Endodermal cell (in vitro differentiated cells): ENCODE measurements at regions not wholly inside any gene's neighbourhood (a gene's known extent, or its start where the extent isn't known, plus 50 kb on each side); places are given as distances from the start of the nearest gene placed in this dataset.

ENCODE experiments used
- DNase-seq: peaks from one replicate; pipeline ENCODE4 v3.0.0-alpha.2; 2017
- H3K27ac ChIP-seq: 2 replicates; pipeline ENCODE4 v1.5.1; 2013; ENCODE audit warnings: mild to moderate bottlenecking, low read depth, low read length, moderate library complexity
- H3K27me3 ChIP-seq: 2 replicates; pipeline ENCODE4 v1.6.1; 2013; ENCODE audit warnings: mild to moderate bottlenecking, low read length, moderate library complexity; ENCODE audit not compliant: insufficient read depth, control insufficient read depth, poor library complexity, severe bottlenecking
- H3K36me3 ChIP-seq: 2 replicates; pipeline ENCODE4 v1.7.0; 2013; ENCODE audit warnings: mild to moderate bottlenecking, low read length, moderate library complexity; ENCODE audit not compliant: control insufficient read depth, insufficient read depth
- H3K4me1 ChIP-seq: one replicate; pipeline ENCODE4 v1.7.0; 2013; ENCODE audit warnings: low read length; ENCODE audit not compliant: control insufficient read depth, insufficient read depth
- H3K4me3 ChIP-seq: 2 replicates; pipeline ENCODE4 v1.5.1; 2013; ENCODE audit warnings: mild to moderate bottlenecking, low read length, moderate library complexity
- H3K9ac ChIP-seq: 2 replicates; pipeline ENCODE4 v1.6.1; 2013; ENCODE audit warnings: mild to moderate bottlenecking, low read length, moderate library complexity; ENCODE audit not compliant: poor library complexity, severe bottlenecking; ENCODE audit errors: extremely low read depth
- H3K9me3 ChIP-seq: 2 replicates; pipeline ENCODE4 v1.6.1; 2013; ENCODE audit warnings: mild to moderate bottlenecking, low read length, moderate library complexity; ENCODE audit not compliant: control insufficient read depth
- H3K27ac Mint-ChIP-seq: 2 replicates; pipeline ENCODE4 v1.8.0; 2020; ENCODE audit warnings: mixed read lengths
- H3K27me3 Mint-ChIP-seq: 2 replicates; pipeline ENCODE4 v1.8.0; 2021; ENCODE audit warnings: mild to moderate bottlenecking, mixed read lengths; ENCODE audit not compliant: insufficient read depth
- H3K36me3 Mint-ChIP-seq: 2 replicates; pipeline ENCODE4 v1.8.0; 2020; ENCODE audit warnings: low read depth, mixed read lengths
- H3K4me1 Mint-ChIP-seq: 2 replicates; pipeline ENCODE4 v1.8.0; 2020; ENCODE audit warnings: mixed read lengths
- H3K4me3 Mint-ChIP-seq: 2 replicates; pipeline ENCODE4 v1.8.0; 2020; ENCODE audit warnings: mild to moderate bottlenecking, moderate library complexity, mixed read lengths
- H3K9me3 Mint-ChIP-seq: 2 replicates; pipeline ENCODE4 v1.8.0; 2020; ENCODE audit warnings: mild to moderate bottlenecking, mixed read lengths
- CTCF ChIP-seq: fragments of 200-600 bp; sonication (generic); conservative IDR thresholded peaks from 2 replicates; pipeline ENCODE4 v1.5.0; 2021; ENCODE audit warnings: antibody characterized with exemption, mild to moderate bottlenecking
- WGBS, 2 experiments: methylation state at CpG; one replicate each; pipeline versions ENCODE4 v1.1.5 to v1.1.7; 2013; ENCODE audit warnings: missing lambda C conversion rate in 2 of 2, mixed read lengths in 1 of 2; ENCODE audit not compliant: insufficient coverage in 1 of 2, insufficient read length in 1 of 2; 5-methylcytosine and 5-hydroxymethylcytosine counted together

DNA sequence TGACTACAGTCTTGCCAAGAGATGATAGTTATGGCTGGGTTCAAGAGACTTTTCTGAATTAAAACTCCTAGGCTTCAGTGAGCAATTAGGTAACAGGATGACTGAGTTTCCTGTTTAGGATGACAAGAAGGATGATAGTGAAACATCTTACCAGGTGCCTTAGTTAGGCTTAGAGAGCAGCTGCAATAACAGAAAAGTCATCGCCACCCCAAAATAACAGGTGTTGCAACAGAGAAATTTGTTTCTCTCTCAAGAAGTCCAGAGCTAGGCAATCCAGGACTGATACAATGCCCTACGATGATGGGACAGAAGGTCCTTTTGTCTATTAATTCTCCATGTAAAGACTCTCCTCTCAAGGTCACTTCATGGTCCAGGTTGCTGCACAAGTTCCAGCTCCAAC lies 361.8 kb downstream of the CAAP1 start:
- Histone ChIP-seq H3K9ac (no peak overlapping the region), H3K4me1 (no peaks in the 10 kb centered on the region), H3K36me3 (no peaks in the 10 kb centered on the region), H3K27ac (no peak overlapping the region), H3K9me3 (no peaks in the 10 kb centered on the region), H3K4me3 (no peak overlapping the region), H3K27me3 (no peaks in the 10 kb centered on the region)
- WGBS, 2 experiments: 94 to 100% methylated on average over 2 of the region's 2 CpGs
- Mint-ChIP-seq H3K27ac (no peak overlapping the region), H3K9me3 (no peaks in the 10 kb centered on the region), H3K36me3 (no peaks in the 10 kb centered on the region), H3K27me3 (no peaks in the 10 kb centered on the region), H3K4me3 (no peak overlapping the region), H3K4me1 (peaks cover 22% of the 10 kb centered on the region)
- no peak for TF ChIP-seq CTCF
- no peak for DNase-seq

- TF ChIP-seq CTCF: no peak
- Mint-ChIP-seq H3K27ac (no peak overlapping the region), H3K27me3 (no peaks in the 10 kb centered on the region), H3K36me3 (no peaks in the 10 kb centered on the region), H3K4me3 (no peak overlapping the region), H3K9me3 (no peaks in the 10 kb centered on the region), H3K4me1 (peaks cover 14% of the 10 kb centered on the region)
- 98 to 100% methylated on average over 3 to 4 of the region's 4 CpGs for WGBS, 2 experiments
- no peaks in the 10 kb centered on the region for H3K4me1 ChIP-seq
- no peak overlapping the region for H3K9ac ChIP-seq
- no peak for DNase-seq
- H3K27me3 ChIP-seq: no peaks in the 10 kb centered on the region
- H3K9me3 ChIP-seq: no peaks in the 10 kb centered on the region
- no peaks in the 10 kb centered on the region for H3K36me3 ChIP-seq
- H3K4me3 ChIP-seq: no peak overlapping the region
- H3K27ac ChIP-seq: no peak overlapping the region
Measured at GRCh38 chr9:26527931-26528330, 364.7 kb downstream of the CAAP1 start.

- Histone ChIP-seq H3K4me3 (no peak overlapping the region), H3K9ac (no peak overlapping the region), H3K27me3 (no peaks in the 10 kb centered on the region), H3K27ac (no peak overlapping the region), H3K36me3 (no peaks in the 10 kb centered on the region), H3K9me3 (no peaks in the 10 kb centered on the region), H3K4me1 (no peaks in the 10 kb centered on the region)
- no peaks in the 10 kb centered on the region for H3K9me3 Mint-ChIP-seq
- WGBS, 2 experiments: 83 to 90% methylated on average over 1 of the region's 1 CpG
- H3K4me1 Mint-ChIP-seq: peaks cover 10% of the 10 kb centered on the region
- DNase-seq: no peak
- no peaks in the 10 kb centered on the region for H3K27me3 Mint-ChIP-seq
- no peak for TF ChIP-seq CTCF
- no peak overlapping the region for H3K4me3 Mint-ChIP-seq
- no peak overlapping the region for H3K27ac Mint-ChIP-seq
- no peaks in the 10 kb centered on the region for H3K36me3 Mint-ChIP-seq
Measured at GRCh38 chr9:26524267-26524666, 368.3 kb downstream of the CAAP1 start.
